Activated T-helper 2 cell treated with anti-CD3 and anti-CD28 coated beads, Interferon-gamma antibody, Interleukin-2, Interleukin-4, amounts not matched to agents 10 μg/mL and 5 μg/mL and 100 μg/mL, durations not matched to agents 14 hours and 24 hours and 36 hours (primary cell): ENCODE measurements at regions not wholly inside any gene's neighbourhood (a gene's known extent, or its start where the extent isn't known, plus 50 kb on each side); places are given as distances from the start of the nearest gene placed in this dataset.

Experiments used
- DNase-seq: peaks from one replicate; pipeline ENCODE4 v3.0.0; 2021; ENCODE audit warnings: low spot score
- H3K27ac Mint-ChIP-seq: one replicate; pipeline ENCODE4 v1.8.0; 2021; ENCODE audit warnings: mixed read lengths
- H3K27me3 Mint-ChIP-seq: one replicate; pipeline ENCODE4 v1.8.0; 2021; ENCODE audit warnings: low read depth, mixed read lengths
- H3K36me3 Mint-ChIP-seq: one replicate; pipeline ENCODE4 v1.8.0; 2021; ENCODE audit warnings: low read depth, mixed read lengths
- H3K4me1 Mint-ChIP-seq: one replicate; pipeline ENCODE4 v1.8.0; 2021; ENCODE audit warnings: low read depth, mixed read lengths
- H3K4me3 Mint-ChIP-seq: one replicate; pipeline ENCODE4 v1.8.0; 2021; ENCODE audit warnings: low read depth, mild to moderate bottlenecking, moderate library complexity, mixed read lengths
- H3K9me3 Mint-ChIP-seq: one replicate; pipeline ENCODE4 v1.8.0; 2021; ENCODE audit warnings: mixed read lengths
- intact Hi-C: fragments of 100-400 bp; cut with micrococcal nuclease; formaldehyde crosslinking; loops from one replicate; pipeline ENCODE4 v1.15.1; 2023

GRCh38 chr12:118694128-118694775 lies 287.1 kb upstream of the SRRM4 start:
- Mint-ChIP-seq H3K4me1 (no peaks in the 10 kb centered on the region), H3K36me3 (no peaks in the 10 kb centered on the region), H3K27me3 (no peaks in the 10 kb centered on the region), H3K4me3 (no peak overlapping the region), H3K9me3 (peaks cover 5% of the 10 kb centered on the region), H3K27ac (no peak overlapping the region)
- no peak for DNase-seq
- intact Hi-C loops = no loop called here

- no peak for DNase-seq
- Mint-ChIP-seq H3K27ac (no peak overlapping the region), H3K4me3 (no peak overlapping the region), H3K27me3 (no peaks in the 10 kb centered on the region), H3K9me3 (peaks cover 25% of the 10 kb centered on the region), H3K36me3 (no peaks in the 10 kb centered on the region), H3K4me1 (no peaks in the 10 kb centered on the region)
- intact Hi-C loops = no loop called here
Observed at GRCh38 chr12:118704527-118705241, 276.7 kb upstream of the SRRM4 start.

- H3K9me3 Mint-ChIP-seq = peaks cover 25% of the 10 kb centered on the region
- no peaks in the 10 kb centered on the region for H3K27me3 Mint-ChIP-seq
- intact Hi-C loops = no loop called here
- H3K4me3 Mint-ChIP-seq = no peak overlapping the region
- no peak for DNase-seq
- H3K4me1 Mint-ChIP-seq = no peaks in the 10 kb centered on the region
- H3K36me3 Mint-ChIP-seq = no peaks in the 10 kb centered on the region
- no peak overlapping the region for H3K27ac Mint-ChIP-seq
Observed at GRCh38 chr12:118706437-118706836, 274.9 kb upstream of the SRRM4 start.

GRCh38 chr12:118709946-118710345 lies 271.4 kb upstream of the SRRM4 start:
- Mint-ChIP-seq H3K4me3 (no peak overlapping the region), H3K36me3 (no peaks in the 10 kb centered on the region), H3K9me3 (peaks cover 25% of the 10 kb centered on the region), H3K4me1 (no peaks in the 10 kb centered on the region), H3K27me3 (no peaks in the 10 kb centered on the region), H3K27ac (no peak overlapping the region)
- intact Hi-C loops = no loop called here
- DNase-seq = no peak

GRCh38 chr12:118711185-118711584 lies 270.2 kb upstream of the SRRM4 start:
- Mint-ChIP-seq H3K27me3 (no peaks in the 10 kb centered on the region), H3K9me3 (peaks cover 20% of the 10 kb centered on the region), H3K36me3 (no peaks in the 10 kb centered on the region), H3K4me1 (no peaks in the 10 kb centered on the region), H3K27ac (no peak overlapping the region), H3K4me3 (no peak overlapping the region)
- no peak for DNase-seq
- intact Hi-C loops = no loop called here

GRCh38 chr12:118714051-118714460 lies 267.3 kb upstream of the SRRM4 start:
- Mint-ChIP-seq H3K27me3 (no peaks in the 10 kb centered on the region), H3K36me3 (no peaks in the 10 kb centered on the region), H3K4me1 (no peaks in the 10 kb centered on the region), H3K27ac (no peak overlapping the region), H3K9me3 (no peaks in the 10 kb centered on the region), H3K4me3 (no peak overlapping the region)
- intact Hi-C loops = no loop called here
- peak; percentile 8 for DNase-seq

- no peaks in the 10 kb centered on the region for H3K4me1 Mint-ChIP-seq
- no peak for DNase-seq
- no peaks in the 10 kb centered on the region for H3K36me3 Mint-ChIP-seq
- H3K27me3 Mint-ChIP-seq = no peaks in the 10 kb centered on the region
- intact Hi-C loops = no loop called here
- no peak overlapping the region for H3K27ac Mint-ChIP-seq
- H3K4me3 Mint-ChIP-seq = no peak overlapping the region
- H3K9me3 Mint-ChIP-seq = no peaks in the 10 kb centered on the region
Observed at GRCh38 chr12:118714500-118714899, 266.8 kb upstream of the SRRM4 start.

GRCh38 chr12:118715647-118716046 lies 265.7 kb upstream of the SRRM4 start:
- intact Hi-C loops = no loop called here
- no peak overlapping the region for H3K27ac Mint-ChIP-seq

GRCh38 chr12:118727196-118727978 lies 254.0 kb upstream of the SRRM4 start:
- Mint-ChIP-seq H3K36me3 (no peaks in the 10 kb centered on the region), H3K4me3 (no peak overlapping the region), H3K4me1 (no peaks in the 10 kb centered on the region), H3K9me3 (no peaks in the 10 kb centered on the region), H3K27ac (no peak overlapping the region), H3K27me3 (no peaks in the 10 kb centered on the region)
- DNase-seq = no peak
- intact Hi-C loops = no loop called here

More at GRCh38 chr12:118715647-118716046, 265.7 kb upstream of the SRRM4 start:
- Mint-ChIP-seq H3K9me3 (no peaks in the 10 kb centered on the region), H3K4me3 (no peak overlapping the region), H3K4me1 (no peaks in the 10 kb centered on the region), H3K36me3 (no peaks in the 10 kb centered on the region), H3K27me3 (no peaks in the 10 kb centered on the region)
- no peak for DNase-seq

- no peaks in the 10 kb centered on the region for H3K9me3 Mint-ChIP-seq
- intact Hi-C loops = no loop called here
- H3K4me1 Mint-ChIP-seq = no peaks in the 10 kb centered on the region
- no peak overlapping the region for H3K4me3 Mint-ChIP-seq
- H3K36me3 Mint-ChIP-seq = no peaks in the 10 kb centered on the region
- DNase-seq = no peak
- H3K27me3 Mint-ChIP-seq = no peaks in the 10 kb centered on the region
- H3K27ac Mint-ChIP-seq = no peak overlapping the region
Observed at GRCh38 chr12:118727979-118728366, 253.4 kb upstream of the SRRM4 start.

GRCh38 chr12:118734266-118734665 lies 247.1 kb upstream of the SRRM4 start:
- no peak for DNase-seq
- Mint-ChIP-seq H3K27me3 (no peaks in the 10 kb centered on the region), H3K9me3 (no peaks in the 10 kb centered on the region), H3K36me3 (no peaks in the 10 kb centered on the region), H3K27ac (no peak overlapping the region), H3K4me1 (no peaks in the 10 kb centered on the region), H3K4me3 (no peak overlapping the region)
- intact Hi-C loops = no loop called here

- Mint-ChIP-seq H3K4me3 (no peak overlapping the region), H3K9me3 (no peaks in the 10 kb centered on the region), H3K4me1 (no peaks in the 10 kb centered on the region), H3K36me3 (no peaks in the 10 kb centered on the region), H3K27ac (no peak overlapping the region), H3K27me3 (no peaks in the 10 kb centered on the region)
- intact Hi-C loops = no loop called here
- DNase-seq = no peak
Observed at GRCh38 chr12:118737985-118738540, 243.3 kb upstream of the SRRM4 start.

- H3K27me3 Mint-ChIP-seq = no peaks in the 10 kb centered on the region
- DNase-seq = no peak
- no peaks in the 10 kb centered on the region for H3K36me3 Mint-ChIP-seq
- H3K4me1 Mint-ChIP-seq = no peaks in the 10 kb centered on the region
- H3K9me3 Mint-ChIP-seq = peaks cover 6% of the 10 kb centered on the region
- H3K4me3 Mint-ChIP-seq = no peak overlapping the region
- intact Hi-C loops = no loop called here
- no peak overlapping the region for H3K27ac Mint-ChIP-seq
Observed at GRCh38 chr12:118741194-118741593, 240.1 kb upstream of the SRRM4 start.
